GM23338 (cell line): ENCODE measurements at regions not wholly inside any gene's neighbourhood (a gene's known extent, or its start where the extent isn't known, plus 50 kb on each side); places are given as distances from the start of the nearest gene placed in this dataset.

Experiments used
- ATAC-seq: fragments of 200-7000 bp; cut with Tn5 transposase; 3 replicates; pipeline ENCODE4 v1.9.1; 2020
- DNase-seq: peaks from one replicate; pipeline ENCODE4 v3.0.0-alpha.2; 2015; ENCODE audit warnings: low spot score
- H2AFZ ChIP-seq: fragments of 200-600 bp; sonication (generic); 2 replicates; pipeline ENCODE4 v1.8.0; 2016; ENCODE audit warnings: antibody characterized with exemption, mild to moderate bottlenecking, moderate library complexity
- H3F3A ChIP-seq: fragments of 200-600 bp; sonication (generic); replicated peaks from 2 replicates; pipeline ENCODE4 v1.8.0; 2017; ENCODE audit warnings: antibody characterized with exemption, mixed run types, low read depth
- H3K27ac ChIP-seq: fragments of 200-600 bp; sonication (generic); 2 replicates; pipeline ENCODE4 v1.6.1; 2016; ENCODE audit warnings: low read depth
- H3K27me3 ChIP-seq: fragments of 200-600 bp; sonication (generic); 2 replicates; pipeline ENCODE4 v1.8.0; 2016; ENCODE audit warnings: mild to moderate bottlenecking, mixed run types, moderate library complexity; ENCODE audit not compliant: insufficient read depth
- H3K36me3 ChIP-seq: fragments of 200-600 bp; sonication (generic); 2 replicates; pipeline ENCODE4 v1.8.0; 2016; ENCODE audit warnings: mild to moderate bottlenecking; ENCODE audit not compliant: insufficient read depth
- H3K4me1 ChIP-seq: fragments of 200-600 bp; sonication (generic); 2 replicates; pipeline ENCODE4 v1.8.0; 2016; ENCODE audit warnings: mild to moderate bottlenecking, moderate library complexity; ENCODE audit not compliant: insufficient read depth
- H3K4me2 ChIP-seq: fragments of 200-600 bp; sonication (generic); 2 replicates; pipeline ENCODE4 v1.7.1; 2017; ENCODE audit warnings: mixed run types
- H3K4me3 ChIP-seq: fragments of 200-600 bp; sonication (generic); 2 replicates; pipeline ENCODE4 v1.6.1; 2016; ENCODE audit warnings: mixed run types
- H3K79me2 ChIP-seq: fragments of 200-600 bp; sonication (generic); replicated peaks from 2 replicates; pipeline ENCODE4 v1.8.0; 2017; ENCODE audit warnings: mild to moderate bottlenecking; ENCODE audit not compliant: insufficient read depth
- H3K9me2 ChIP-seq: fragments of 200-600 bp; sonication (generic); 2 replicates; pipeline ENCODE4 v1.8.0; 2017; ENCODE audit not compliant: insufficient read depth
- H4K20me1 ChIP-seq: fragments of 200-600 bp; sonication (generic); replicated peaks from 2 replicates; pipeline ENCODE4 v1.8.0; 2017; ENCODE audit warnings: mild to moderate bottlenecking; ENCODE audit not compliant: insufficient read depth
- H3K27ac Mint-ChIP-seq: 2 replicates; pipeline ENCODE4 v1.8.0; 2020; ENCODE audit warnings: inconsistent platforms, mild to moderate bottlenecking, moderate library complexity, mixed read lengths
- H3K27me3 Mint-ChIP-seq: 3 replicates; pipeline ENCODE4 v1.8.0; 2022; ENCODE audit warnings: low read depth, mild to moderate bottlenecking, moderate library complexity, mixed read lengths, inconsistent platforms; ENCODE audit not compliant: insufficient read depth, poor library complexity
- H3K36me3 Mint-ChIP-seq: 3 replicates; pipeline ENCODE4 v1.8.0; 2021; ENCODE audit warnings: low read depth, mild to moderate bottlenecking, inconsistent platforms, moderate library complexity, mixed read lengths
- H3K4me1 Mint-ChIP-seq: 3 replicates; pipeline ENCODE4 v1.8.0; 2020; ENCODE audit warnings: mild to moderate bottlenecking, inconsistent platforms, mixed read lengths
- H3K4me3 Mint-ChIP-seq: 3 replicates; pipeline ENCODE4 v1.8.0; 2021; ENCODE audit warnings: moderate library complexity, mild to moderate bottlenecking, inconsistent platforms, mixed read lengths
- H3K9me3 Mint-ChIP-seq: 3 replicates; pipeline ENCODE4 v1.8.0; 2020; ENCODE audit warnings: moderate library complexity, mild to moderate bottlenecking, inconsistent platforms, mixed read lengths
- CREB1 ChIP-seq: fragments of 250-450 bp; sonication (Bioruptor Pico); IDR thresholded peaks from 2 replicates; pipeline ENCODE4 v1.5.0; 2020; ENCODE audit warnings: low read depth, mild to moderate bottlenecking, moderate library complexity
- CTCF ChIP-seq, 2 experiments: fragments of 200-600 bp in 1 of 2; sonication (generic) in 1 of 2; conservative IDR thresholded peaks; 2 replicates each; pipeline versions ENCODE4 v1.5.1 to v1.6.1; 2016 to 2017; ENCODE audit warnings: antibody characterized with exemption in 2 of 2, low read depth in 2 of 2, mild to moderate bottlenecking in 2 of 2, moderate library complexity in 1 of 2
- ETS1 ChIP-seq: IDR thresholded peaks from 2 replicates; pipeline ENCODE4 v1.6.1; 2016; ENCODE audit warnings: antibody characterized with exemption
- EZH2 ChIP-seq: fragments of 200-600 bp; sonication (generic); IDR thresholded peaks from one replicate; pipeline ENCODE4 v1.8.0; 2017; ENCODE audit warnings: antibody characterized with exemption, mild to moderate bottlenecking, low read depth; ENCODE audit not compliant: unreplicated experiment
- EZH2phosphoT487 ChIP-seq: fragments of 200-600 bp; sonication (generic); IDR thresholded peaks from one replicate; pipeline ENCODE4 v1.8.1; 2018; ENCODE audit warnings: antibody characterized with exemption; ENCODE audit not compliant: unreplicated experiment
- JUNB ChIP-seq: IDR thresholded peaks from one replicate; pipeline ENCODE4 v1.6.1; 2016; ENCODE audit warnings: antibody characterized with exemption; ENCODE audit not compliant: unreplicated experiment
- NANOG ChIP-seq: IDR thresholded peaks from 2 replicates; pipeline ENCODE4 v1.6.1; 2016; ENCODE audit warnings: antibody characterized with exemption, borderline replicate concordance
- POLR2AphosphoS5 ChIP-seq: IDR thresholded peaks from 2 replicates; pipeline ENCODE4 v1.6.1; 2016; ENCODE audit warnings: antibody characterized with exemption, low read depth
- REST ChIP-seq: IDR thresholded peaks from one replicate; pipeline ENCODE4 v1.6.1; 2018; ENCODE audit warnings: antibody characterized with exemption; ENCODE audit not compliant: unreplicated experiment
- STAT1 ChIP-seq: IDR thresholded peaks from one replicate; pipeline ENCODE4 v1.6.1; 2016; ENCODE audit warnings: antibody characterized with exemption; ENCODE audit not compliant: unreplicated experiment
- ZNF114 ChIP-seq: fragments of 250-450 bp; sonication (Bioruptor Pico); IDR thresholded peaks from 2 replicates; pipeline ENCODE4 v1.5.0; 2020; ENCODE audit warnings: mild to moderate bottlenecking, moderate library complexity
- ZNF331 ChIP-seq: fragments of 250-450 bp; sonication (Bioruptor Pico); IDR thresholded peaks from 2 replicates; pipeline ENCODE4 v1.5.0; 2020; ENCODE audit warnings: low read depth, mild to moderate bottlenecking, moderate library complexity
- ZNF462 ChIP-seq: fragments of 250-450 bp; sonication (Bioruptor Pico); IDR thresholded peaks from 2 replicates; pipeline ENCODE4 v1.5.0; 2020; ENCODE audit warnings: mild to moderate bottlenecking, moderate library complexity

GRCh38 chr13:85969331-85969730 is 170.1 kb upstream of the SLITRK6 start:
- H3F3A ChIP-seq, result no peaks in the 10 kb centered on the region
- H3K9me2 ChIP-seq, result no peaks in the 10 kb centered on the region
- H3K79me2 ChIP-seq, result no peaks in the 10 kb centered on the region
- Mint-ChIP-seq H3K36me3 (peaks cover 3% of the 10 kb centered on the region; the same call in 2 of the 3 replicates), H3K4me3 (no peak overlapping the region), H3K27ac (no peak overlapping the region), H3K27me3 (no peaks in the 10 kb centered on the region), H3K4me1 (no peaks in the 10 kb centered on the region), H3K9me3 (peaks cover 9% of the 10 kb centered on the region; the same call in 2 of the 3 replicates)
- H4K20me1 ChIP-seq, result no peaks in the 10 kb centered on the region
- H3K4me3 ChIP-seq, result no peak overlapping the region
- no peak for TF ChIP-seq EZH2
- no peak for TF ChIP-seq NANOG
- no peak for TF ChIP-seq REST
- no peak for TF ChIP-seq ZNF331 (CRISPR knock-in tag)
- TF ChIP-seq STAT1, result no peak
- no peak for TF ChIP-seq EZH2phosphoT487
- TF ChIP-seq ZNF114 (CRISPR knock-in tag), result no peak
- TF ChIP-seq POLR2AphosphoS5, result no peak
- TF ChIP-seq CTCF (conservative IDR thresholded peaks at IDR 0.05; ENCODE audit: low read depth in 2 of 2), result no peak
- TF ChIP-seq JUNB, result no peak
- TF ChIP-seq ETS1, result no peak
- TF ChIP-seq ZNF462, result no peak
- no peak for TF ChIP-seq CREB1
- ATAC-seq (no peak), DNase-seq (no peak)
- H3K4me2 ChIP-seq, result no peak overlapping the region
- no peaks in the 10 kb centered on the region for H3K36me3 ChIP-seq
- no peak overlapping the region for H2AFZ ChIP-seq
- H3K27ac ChIP-seq, result no peak overlapping the region
- H3K4me1 ChIP-seq, result no peaks in the 10 kb centered on the region
- H3K27me3 ChIP-seq, result no peaks in the 10 kb centered on the region
